ENCODE measurements at regions not wholly inside any gene's neighbourhood (a gene's known extent, or its start where the extent isn't known, plus 50 kb on each side); places are given as distances from the start of the nearest gene placed in this dataset.

GRCh38 chr10:129386415-129387257 is 80.4 kb upstream of the MGMT start:
- Histone ChIP-seq H3K4me3 (ENCODE audit: low read length) (no peak overlapping the region), H2AFZ (ENCODE audit: low read depth, low read length) (no peak overlapping the region), H3K36me3 (ENCODE audit: insufficient read depth, low read length) (no peaks in the 10 kb centered on the region), H3K27me3 (ENCODE audit: insufficient read depth, low read length) (no peaks in the 10 kb centered on the region), H3K9me3 (ENCODE audit: low read length) (no peaks in the 10 kb centered on the region), H3K4me1 (ENCODE audit: insufficient read depth, low read length) (no peaks in the 10 kb centered on the region)

GRCh38 chr10:129387258-129387525 is 79.8 kb upstream of the MGMT start:
- H3K9me3 ChIP-seq (ENCODE audit: low read length): no peaks in the 10 kb centered on the region
- H2AFZ ChIP-seq (ENCODE audit: low read depth, low read length): no peak overlapping the region
- H3K36me3 ChIP-seq (ENCODE audit: insufficient read depth, low read length): no peaks in the 10 kb centered on the region
- no peak overlapping the region for H3K4me3 ChIP-seq (ENCODE audit: low read length)
- H3K4me1 ChIP-seq (ENCODE audit: insufficient read depth, low read length): no peaks in the 10 kb centered on the region
- no peaks in the 10 kb centered on the region for H3K27me3 ChIP-seq (ENCODE audit: insufficient read depth, low read length)

GRCh38 chr10:129388435-129388834 is 78.6 kb upstream of the MGMT start:
- Histone ChIP-seq H3K27me3 (ENCODE audit: insufficient read depth, low read length) (no peaks in the 10 kb centered on the region), H3K9me3 (ENCODE audit: low read length) (no peaks in the 10 kb centered on the region), H2AFZ (ENCODE audit: low read depth, low read length) (no peak overlapping the region), H3K4me1 (ENCODE audit: insufficient read depth, low read length) (no peaks in the 10 kb centered on the region), H3K36me3 (ENCODE audit: insufficient read depth, low read length) (no peaks in the 10 kb centered on the region), H3K4me3 (ENCODE audit: low read length) (no peak overlapping the region)

- Histone ChIP-seq H3K9me3 (ENCODE audit: low read length) (no peaks in the 10 kb centered on the region), H3K36me3 (ENCODE audit: insufficient read depth, low read length) (no peaks in the 10 kb centered on the region), H3K4me3 (ENCODE audit: low read length) (no peak overlapping the region), H3K4me1 (ENCODE audit: insufficient read depth, low read length) (no peaks in the 10 kb centered on the region), H3K27me3 (ENCODE audit: insufficient read depth, low read length) (peaks cover 3% of the 10 kb centered on the region), H2AFZ (ENCODE audit: low read depth, low read length) (no peak overlapping the region)
Observed at GRCh38 chr10:129389194-129389593, 77.8 kb upstream of the MGMT start.

- H3K4me3 ChIP-seq (ENCODE audit: low read length): no peak overlapping the region
- H2AFZ ChIP-seq (ENCODE audit: low read depth, low read length): no peak overlapping the region
- H3K4me1 ChIP-seq (ENCODE audit: insufficient read depth, low read length): no peaks in the 10 kb centered on the region
- H3K27me3 ChIP-seq (ENCODE audit: insufficient read depth, low read length): peaks cover 7% of the 10 kb centered on the region
- no peaks in the 10 kb centered on the region for H3K36me3 ChIP-seq (ENCODE audit: insufficient read depth, low read length)
- no peaks in the 10 kb centered on the region for H3K9me3 ChIP-seq (ENCODE audit: low read length)
Observed at GRCh38 chr10:129390147-129390546, 76.9 kb upstream of the MGMT start.

GRCh38 chr10:129390726-129391125 is 76.3 kb upstream of the MGMT start:
- H3K36me3 ChIP-seq (ENCODE audit: insufficient read depth, low read length): no peaks in the 10 kb centered on the region
- no peaks in the 10 kb centered on the region for H3K9me3 ChIP-seq (ENCODE audit: low read length)
- H3K4me3 ChIP-seq (ENCODE audit: low read length): no peak overlapping the region
- no peak overlapping the region for H2AFZ ChIP-seq (ENCODE audit: low read depth, low read length)
- H3K27me3 ChIP-seq (ENCODE audit: insufficient read depth, low read length): peaks cover 7% of the 10 kb centered on the region
- H3K4me1 ChIP-seq (ENCODE audit: insufficient read depth, low read length): no peaks in the 10 kb centered on the region

- Histone ChIP-seq H3K27me3 (ENCODE audit: insufficient read depth, low read length) (peaks cover 7% of the 10 kb centered on the region), H3K36me3 (ENCODE audit: insufficient read depth, low read length) (no peaks in the 10 kb centered on the region), H3K9me3 (ENCODE audit: low read length) (no peaks in the 10 kb centered on the region), H3K4me3 (ENCODE audit: low read length) (no peak overlapping the region), H2AFZ (ENCODE audit: low read depth, low read length) (no peak overlapping the region), H3K4me1 (ENCODE audit: insufficient read depth, low read length) (no peaks in the 10 kb centered on the region)
Observed at GRCh38 chr10:129391464-129391863, 75.6 kb upstream of the MGMT start.

- Histone ChIP-seq H3K36me3 (ENCODE audit: insufficient read depth, low read length) (no peaks in the 10 kb centered on the region), H3K27me3 (ENCODE audit: insufficient read depth, low read length) (peaks cover 7% of the 10 kb centered on the region), H3K4me1 (ENCODE audit: insufficient read depth, low read length) (no peaks in the 10 kb centered on the region)
Observed at GRCh38 chr10:129392855-129393254, 74.2 kb upstream of the MGMT start.

GRCh38 chr10:129393812-129394211 is 73.2 kb upstream of the MGMT start:
- no peaks in the 10 kb centered on the region for H3K9me3 ChIP-seq (ENCODE audit: low read length)
- H3K4me1 ChIP-seq (ENCODE audit: insufficient read depth, low read length): no peaks in the 10 kb centered on the region
- no peak overlapping the region for H3K4me3 ChIP-seq (ENCODE audit: low read length)
- peaks cover 7% of the 10 kb centered on the region for H3K27me3 ChIP-seq (ENCODE audit: insufficient read depth, low read length)
- no peaks in the 10 kb centered on the region for H3K36me3 ChIP-seq (ENCODE audit: insufficient read depth, low read length)
- no peak overlapping the region for H2AFZ ChIP-seq (ENCODE audit: low read depth, low read length)

More at GRCh38 chr10:129392855-129393254, 74.2 kb upstream of the MGMT start:
- H3K9me3 ChIP-seq (ENCODE audit: low read length): no peaks in the 10 kb centered on the region
- no peak overlapping the region for H3K4me3 ChIP-seq (ENCODE audit: low read length)
- H2AFZ ChIP-seq (ENCODE audit: low read depth, low read length): no peak overlapping the region

GRCh38 chr10:129394518-129395328 is 72.3 kb upstream of the MGMT start:
- Histone ChIP-seq H3K4me1 (ENCODE audit: insufficient read depth, low read length) (no peaks in the 10 kb centered on the region), H3K27me3 (ENCODE audit: insufficient read depth, low read length) (peaks cover 7% of the 10 kb centered on the region), H3K36me3 (ENCODE audit: insufficient read depth, low read length) (no peaks in the 10 kb centered on the region), H2AFZ (ENCODE audit: low read depth, low read length) (no peak overlapping the region), H3K9me3 (ENCODE audit: low read length) (no peaks in the 10 kb centered on the region), H3K4me3 (ENCODE audit: low read length) (no peak overlapping the region)

- Histone ChIP-seq H3K4me3 (ENCODE audit: low read length) (no peak overlapping the region), H3K4me1 (ENCODE audit: insufficient read depth, low read length) (no peaks in the 10 kb centered on the region)
Observed at GRCh38 chr10:129396021-129396722, 70.9 kb upstream of the MGMT start.

GRCh38 chr10:129397198-129397974 is 69.7 kb upstream of the MGMT start:
- H3K9me3 ChIP-seq (ENCODE audit: low read length): no peaks in the 10 kb centered on the region
- H3K4me1 ChIP-seq (ENCODE audit: insufficient read depth, low read length): no peaks in the 10 kb centered on the region
- peaks cover 7% of the 10 kb centered on the region for H3K27me3 ChIP-seq (ENCODE audit: insufficient read depth, low read length)

More at GRCh38 chr10:129396021-129396722, 70.9 kb upstream of the MGMT start:
- H2AFZ ChIP-seq (ENCODE audit: low read depth, low read length): no peak overlapping the region
- no peaks in the 10 kb centered on the region for H3K36me3 ChIP-seq (ENCODE audit: insufficient read depth, low read length)
- H3K9me3 ChIP-seq (ENCODE audit: low read length): no peaks in the 10 kb centered on the region
- peaks cover 7% of the 10 kb centered on the region for H3K27me3 ChIP-seq (ENCODE audit: insufficient read depth, low read length)

More at GRCh38 chr10:129397198-129397974, 69.7 kb upstream of the MGMT start:
- Histone ChIP-seq H3K4me3 (ENCODE audit: low read length) (no peak overlapping the region), H2AFZ (ENCODE audit: low read depth, low read length) (no peak overlapping the region), H3K36me3 (ENCODE audit: insufficient read depth, low read length) (no peaks in the 10 kb centered on the region)
